ENCODE measurements at regions not wholly inside any gene's neighbourhood (a gene's known extent, or its start where the extent isn't known, plus 50 kb on each side); places are given as distances from the start of the nearest gene placed in this dataset.

DNA sequence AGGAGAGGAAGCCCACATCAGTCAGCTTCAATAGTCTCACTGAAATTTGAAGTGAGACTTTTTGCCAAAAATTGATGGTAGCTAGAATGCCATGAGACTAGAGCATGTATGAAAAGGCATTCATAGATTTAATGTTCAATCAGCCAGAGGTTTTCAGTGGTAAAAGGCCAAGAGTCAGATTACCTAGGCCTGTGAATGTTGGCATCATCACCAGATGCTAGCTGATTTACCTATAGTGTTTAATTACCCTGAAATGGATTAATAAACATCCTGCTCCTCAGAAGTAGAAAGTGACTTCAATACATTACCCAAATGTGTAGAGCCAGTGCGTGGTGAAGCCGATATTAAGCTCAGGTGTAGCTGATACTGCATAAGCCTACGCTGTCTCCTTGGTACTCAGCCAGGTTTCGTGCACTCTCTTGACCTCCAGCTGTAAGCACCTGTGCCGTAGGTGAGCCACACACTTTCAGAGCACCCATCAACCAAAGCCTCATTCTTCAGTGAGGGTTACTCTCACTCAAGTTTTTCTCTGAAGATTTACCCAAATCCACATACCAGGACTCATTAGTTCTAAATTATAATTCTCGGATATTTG, 1140.3 kb upstream of the SLC10A2 start:
- H3K4me3 ChIP-seq (ENCODE audit: low read length) = no peak overlapping the region
- TF ChIP-seq ZNF274 (IDR thresholded peaks at IDR 0.05; ENCODE audit: low read depth, low read length) = no peak

DNA sequence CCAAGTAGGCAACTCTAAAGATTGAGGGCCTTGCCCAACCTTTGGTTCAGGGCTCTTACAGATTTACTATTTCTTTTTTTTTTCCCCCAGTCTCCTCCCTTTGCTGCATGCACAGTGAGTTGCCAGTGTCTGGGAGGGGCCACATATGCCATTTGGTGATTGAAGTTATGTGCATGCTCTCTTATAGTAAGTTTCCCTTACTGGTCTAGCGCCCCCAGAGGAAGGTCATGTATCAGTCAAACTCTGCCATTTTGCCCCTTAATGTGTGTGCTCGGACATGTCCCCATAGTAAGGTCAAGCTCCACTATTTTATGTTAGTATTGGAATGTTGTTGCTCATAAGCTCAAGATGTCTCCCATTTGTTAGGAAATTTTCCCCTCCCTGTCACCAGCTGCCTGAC, 1138.0 kb upstream of the SLC10A2 start:
- no peak for TF ChIP-seq ZNF274 (IDR thresholded peaks at IDR 0.05; ENCODE audit: low read depth, low read length)
- H3K4me3 ChIP-seq (ENCODE audit: low read length) = no peak overlapping the region

DNA sequence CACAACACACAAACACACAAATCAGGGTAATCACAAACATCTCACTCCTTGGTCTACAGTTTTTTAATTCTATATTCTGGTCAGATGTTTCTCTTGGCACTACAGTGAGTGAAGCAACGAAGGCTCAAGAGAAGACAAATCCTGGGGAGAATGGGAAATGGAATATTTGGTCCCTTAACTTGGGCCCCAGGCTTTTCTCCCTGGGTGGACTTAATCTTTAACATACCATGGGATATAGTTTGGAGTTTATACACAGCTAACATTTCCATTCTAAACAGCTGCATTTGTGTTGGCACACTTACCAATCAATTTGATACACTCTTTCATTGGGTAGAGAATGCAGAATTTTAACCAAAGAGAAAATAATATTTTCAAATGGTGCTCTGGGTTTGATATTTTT, 1132.6 kb upstream of the SLC10A2 start:
- no peak overlapping the region for H3K4me3 ChIP-seq (ENCODE audit: low read length)
- TF ChIP-seq ZNF274 (IDR thresholded peaks at IDR 0.05; ENCODE audit: low read depth, low read length) = no peak

DNA sequence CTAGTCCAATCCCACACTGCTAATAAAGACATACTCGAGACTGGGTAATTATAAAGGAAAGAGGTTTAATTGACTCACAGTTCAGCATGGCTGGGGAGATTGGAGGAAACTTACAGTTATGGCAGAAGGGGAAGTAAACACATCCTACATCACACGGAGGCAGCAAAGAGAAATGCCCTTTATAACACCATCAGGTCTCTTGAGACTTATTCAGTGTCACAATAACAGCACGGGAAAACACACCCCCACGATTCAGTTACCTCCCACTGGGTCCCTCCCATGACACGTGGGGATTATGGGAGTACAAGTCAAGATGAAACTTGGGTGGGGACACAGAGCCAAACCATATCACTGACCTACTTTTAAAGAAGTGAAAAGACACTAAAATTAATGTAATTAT, 1130.4 kb upstream of the SLC10A2 start:
- H3K4me3 ChIP-seq (ENCODE audit: low read length) = no peak overlapping the region
- TF ChIP-seq ZNF274 (IDR thresholded peaks at IDR 0.05; ENCODE audit: low read depth, low read length) = no peak

DNA sequence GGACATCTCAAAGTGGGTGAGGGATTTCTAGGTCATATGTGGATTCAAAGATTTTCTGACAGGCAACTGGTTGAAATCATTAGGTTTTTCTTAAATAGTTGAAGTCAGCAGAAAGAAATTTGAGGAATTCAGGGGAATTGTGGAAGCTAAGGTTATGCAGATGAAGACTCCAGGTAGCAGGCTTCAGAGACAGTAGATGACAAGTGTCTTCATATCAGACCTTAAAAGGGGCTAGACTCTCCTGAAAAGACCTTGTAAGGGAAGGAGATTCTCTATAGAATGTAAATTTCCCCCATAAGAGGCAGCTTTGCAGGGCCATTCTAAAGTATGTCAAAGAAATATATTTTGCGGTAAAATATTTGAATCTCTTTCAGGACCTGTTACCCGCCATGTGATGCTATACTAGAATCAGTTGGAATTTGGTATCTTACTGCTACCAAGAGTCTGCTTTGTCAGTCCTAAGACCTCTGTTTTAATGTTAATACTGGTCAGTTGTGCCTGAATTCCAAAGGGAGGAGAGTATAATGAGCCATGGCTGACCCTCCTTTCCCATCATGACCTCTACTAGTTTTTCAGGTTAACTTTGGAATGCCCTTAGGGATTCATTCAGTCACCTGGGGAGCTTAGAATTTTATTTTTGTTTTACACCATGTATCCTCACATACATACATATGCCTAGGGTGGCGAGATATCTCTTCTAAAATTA, 1115.5 kb upstream of the SLC10A2 start:
- no peak overlapping the region for H3K4me3 ChIP-seq (ENCODE audit: low read length)
- no peak for TF ChIP-seq ZNF274 (IDR thresholded peaks at IDR 0.05; ENCODE audit: low read depth, low read length)

DNA sequence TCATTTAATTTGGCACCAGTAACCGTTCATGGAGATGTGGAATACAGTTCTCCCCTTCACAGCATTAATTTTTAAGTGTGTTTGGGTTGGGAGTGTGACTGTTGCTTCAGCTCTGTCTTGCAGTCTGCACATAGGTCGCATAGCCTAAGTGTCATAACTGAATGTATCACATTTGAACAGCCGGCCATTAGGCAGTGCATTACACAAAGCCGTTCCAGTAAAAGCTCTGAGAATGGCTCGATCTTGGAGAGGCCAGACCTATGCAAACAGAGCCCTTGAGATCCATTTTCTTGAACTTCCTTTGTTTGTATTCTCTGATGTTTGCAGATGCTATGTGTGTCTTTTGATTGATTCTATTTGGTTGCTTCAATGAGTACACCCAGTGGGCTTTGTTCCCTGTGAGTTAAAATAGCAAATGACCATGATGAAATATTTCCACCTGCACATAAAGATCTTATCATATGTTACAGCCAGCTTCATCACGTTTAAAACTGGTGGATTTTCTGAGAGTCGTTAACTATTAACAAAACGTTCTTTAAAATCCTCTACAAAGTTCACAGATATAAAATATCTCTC, 1104.9 kb upstream of the SLC10A2 start:
- H3K4me3 ChIP-seq (ENCODE audit: low read length) = no peak overlapping the region
- no peak for TF ChIP-seq ZNF274 (IDR thresholded peaks at IDR 0.05; ENCODE audit: low read depth, low read length)

DNA sequence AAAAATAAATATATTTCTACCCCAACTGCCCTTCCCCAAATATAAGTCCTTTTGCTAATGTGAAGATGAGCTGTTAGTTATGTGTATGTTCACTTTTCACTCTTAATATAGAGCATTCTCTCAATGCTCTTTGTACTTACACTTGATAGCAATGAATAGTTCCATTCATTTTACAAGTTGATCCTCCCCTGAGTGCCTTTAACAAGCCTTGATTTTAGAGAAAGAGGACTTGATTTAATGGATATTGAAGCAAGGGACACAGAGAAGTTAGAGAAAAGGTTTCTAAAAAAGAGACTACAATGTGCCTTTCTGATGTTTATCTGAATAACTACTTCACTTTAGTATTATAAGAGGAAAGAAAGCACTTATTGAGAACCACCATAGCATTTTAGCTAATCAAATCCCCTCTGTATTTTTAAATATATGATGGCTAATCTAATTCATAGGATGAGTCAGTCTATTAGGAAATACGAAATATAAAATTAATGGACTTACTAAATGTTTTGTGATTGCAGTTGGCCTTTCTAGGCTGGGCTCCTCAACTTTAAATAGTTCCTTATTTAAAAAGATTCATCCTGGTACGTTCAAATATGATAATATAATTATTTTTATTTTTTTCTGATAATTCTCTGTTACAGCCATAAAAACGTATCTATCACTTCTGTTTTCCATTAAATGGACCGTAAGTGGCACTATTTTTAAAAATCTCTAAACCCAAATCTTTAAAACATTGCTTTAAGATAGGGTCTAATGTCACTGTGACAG, 1097.8 kb upstream of the SLC10A2 start:
- no peak overlapping the region for H3K4me3 ChIP-seq (ENCODE audit: low read length)
- TF ChIP-seq ZNF274 (IDR thresholded peaks at IDR 0.05; ENCODE audit: low read depth, low read length) = no peak

DNA sequence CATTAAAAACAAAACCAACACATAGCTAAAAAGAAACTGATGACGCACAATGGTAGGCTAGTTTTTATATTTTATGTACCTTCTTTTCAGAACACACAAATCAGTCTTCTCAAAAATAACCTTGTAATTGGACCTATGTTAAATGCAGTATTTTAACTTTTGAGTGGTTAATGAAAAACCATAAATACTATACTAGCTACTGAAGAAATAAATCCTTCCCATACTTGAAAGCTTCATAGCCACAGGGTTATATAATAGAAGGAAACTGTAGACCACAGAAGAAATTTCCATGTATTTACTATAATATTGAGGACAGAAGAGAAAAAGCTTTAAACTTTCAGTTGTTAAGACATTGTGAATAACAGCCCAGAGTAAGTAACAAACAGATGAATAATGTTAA, 1094.3 kb upstream of the SLC10A2 start:
- no peak for TF ChIP-seq ZNF274 (IDR thresholded peaks at IDR 0.05; ENCODE audit: low read depth, low read length)
- H3K4me3 ChIP-seq (ENCODE audit: low read length) = no peak overlapping the region

DNA sequence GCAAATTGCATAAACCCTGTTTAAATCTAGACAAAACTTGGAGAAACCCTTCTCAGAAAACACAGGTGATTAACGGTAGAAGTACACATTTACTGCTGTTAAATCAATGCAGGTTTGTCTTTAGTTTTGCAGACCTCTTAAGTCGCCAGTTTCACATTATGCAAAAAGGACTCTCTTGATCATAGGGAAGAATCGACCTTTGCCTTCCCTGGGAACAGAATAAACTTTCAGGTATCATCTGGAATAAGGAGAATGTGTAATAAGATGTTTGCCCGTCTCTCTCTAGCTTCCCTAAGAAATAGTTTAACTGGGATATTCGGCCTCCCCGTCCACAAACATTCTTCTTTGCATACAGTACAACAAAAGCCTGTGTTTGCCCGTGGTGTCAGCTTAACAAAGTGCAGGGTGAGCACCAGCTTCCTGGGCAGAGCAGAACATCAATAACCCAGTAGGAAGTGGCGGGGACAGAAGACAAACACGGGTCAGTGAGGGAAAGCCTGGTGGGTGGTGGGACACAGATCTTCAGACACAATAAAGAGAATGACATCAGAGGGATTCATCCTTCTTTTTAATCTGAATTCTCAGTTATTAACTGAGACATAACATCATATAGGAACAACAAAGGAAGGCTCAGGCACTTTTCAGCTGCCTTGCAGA, 1077.7 kb upstream of the SLC10A2 start:
- no peak for TF ChIP-seq ZNF274 (IDR thresholded peaks at IDR 0.05; ENCODE audit: low read depth, low read length)
- H3K4me3 ChIP-seq (ENCODE audit: low read length) = no peak overlapping the region

DNA sequence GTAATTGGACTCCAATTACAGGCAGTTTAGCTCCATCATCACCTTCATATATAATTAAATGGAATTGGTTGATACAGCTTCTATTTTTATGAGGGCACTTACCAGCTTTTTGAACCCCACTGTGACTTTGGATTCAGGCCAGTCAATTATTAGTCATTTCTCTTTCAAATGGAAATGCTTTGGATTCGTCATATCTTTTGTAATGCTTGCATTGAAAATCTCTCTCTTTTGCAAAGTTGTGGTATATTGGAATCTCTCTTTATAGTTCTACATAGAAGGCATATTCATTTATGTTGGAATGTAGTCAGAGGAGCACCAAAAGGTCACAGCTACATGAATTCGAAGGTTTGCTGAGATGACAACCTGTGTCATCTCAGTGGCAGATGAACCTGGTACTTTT, 1074.3 kb upstream of the SLC10A2 start:
- H3K4me3 ChIP-seq (ENCODE audit: low read length) = no peak overlapping the region
- TF ChIP-seq ZNF274 (IDR thresholded peaks at IDR 0.05; ENCODE audit: low read depth, low read length) = no peak

DNA sequence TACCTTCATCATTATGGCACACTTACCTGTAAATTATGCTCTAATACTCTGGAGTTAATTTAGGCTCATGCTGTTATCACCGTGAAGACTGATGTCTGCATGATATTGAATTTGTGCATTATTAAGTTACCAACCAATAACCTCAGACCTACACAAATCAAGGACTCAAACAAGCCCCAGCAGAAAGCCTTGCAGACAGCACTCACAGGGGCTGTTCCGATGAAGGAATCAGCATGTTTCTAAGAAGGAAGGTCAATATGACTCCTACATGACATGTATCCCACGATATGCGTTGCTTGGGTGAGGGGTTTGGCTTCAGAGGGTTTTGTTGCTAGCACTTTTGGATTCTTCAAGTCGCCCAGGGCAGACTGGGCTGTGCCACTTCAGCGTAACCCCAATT, 1071.2 kb upstream of the SLC10A2 start:
- no peak for TF ChIP-seq ZNF274 (IDR thresholded peaks at IDR 0.05; ENCODE audit: low read depth, low read length)
- H3K4me3 ChIP-seq (ENCODE audit: low read length) = no peak overlapping the region

DNA sequence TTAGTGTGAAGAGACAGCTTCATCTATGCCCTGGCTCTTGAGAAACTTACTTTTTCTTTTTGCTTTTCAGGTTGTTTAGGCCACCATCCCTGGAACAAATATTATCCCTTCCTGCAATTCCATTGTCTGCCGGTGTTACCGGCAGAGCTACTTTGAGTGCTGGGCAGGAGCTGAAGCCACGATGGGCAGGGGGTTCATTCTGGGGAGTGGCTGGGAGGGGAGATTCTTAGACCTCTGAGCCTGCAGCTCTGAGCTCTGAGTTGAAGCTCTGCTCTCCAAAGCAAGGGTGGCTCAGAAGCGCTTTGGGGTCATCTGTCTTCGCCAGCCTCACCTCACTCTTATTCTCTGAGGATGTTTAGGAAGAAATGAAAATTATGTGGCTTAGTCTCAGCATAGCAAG, 1066.6 kb upstream of the SLC10A2 start:
- H3K4me3 ChIP-seq (ENCODE audit: low read length) = no peak overlapping the region
- TF ChIP-seq ZNF274 (IDR thresholded peaks at IDR 0.05; ENCODE audit: low read depth, low read length) = no peak

DNA sequence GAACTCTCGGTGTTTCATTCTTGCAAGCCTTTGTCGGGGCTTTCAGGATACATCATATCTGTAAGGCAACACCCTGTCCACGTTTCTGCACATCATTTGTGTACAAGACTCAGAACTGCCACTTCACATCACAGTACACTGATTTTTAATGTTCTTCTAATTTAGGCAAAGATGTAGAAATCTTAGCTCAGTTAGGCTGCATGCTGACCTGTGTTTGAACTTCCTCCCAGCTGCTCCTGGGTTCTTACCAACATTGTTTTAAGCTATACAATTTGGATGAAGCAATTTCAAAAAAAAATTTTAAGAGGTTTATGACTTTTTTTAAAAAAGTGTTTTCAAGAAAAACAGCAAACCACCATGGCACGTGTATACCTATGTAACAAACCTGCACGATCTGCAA, 1047.9 kb upstream of the SLC10A2 start:
- no peak overlapping the region for H3K4me3 ChIP-seq (ENCODE audit: low read length)
- no peak for TF ChIP-seq ZNF274 (IDR thresholded peaks at IDR 0.05; ENCODE audit: low read depth, low read length)

DNA sequence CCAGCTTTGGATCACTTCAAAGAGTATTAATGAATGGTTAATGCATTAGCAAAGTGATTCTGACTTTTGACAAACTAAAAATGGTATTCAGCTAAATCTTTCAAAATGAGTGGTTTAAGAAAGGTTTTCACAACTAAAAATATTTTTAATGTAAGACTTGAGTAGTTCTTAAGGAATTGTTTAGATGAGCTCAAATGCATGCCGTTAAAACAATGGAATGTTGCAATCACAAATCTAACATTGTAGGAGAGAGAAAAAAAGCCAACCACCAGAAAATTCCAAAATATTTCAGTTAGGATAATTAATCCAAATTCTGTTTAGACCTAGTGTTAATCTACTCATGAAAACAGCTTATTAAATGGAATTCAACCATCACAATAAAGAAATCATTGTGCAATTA, 1044.8 kb upstream of the SLC10A2 start:
- no peak overlapping the region for H3K4me3 ChIP-seq (ENCODE audit: low read length)
- TF ChIP-seq ZNF274 (IDR thresholded peaks at IDR 0.05; ENCODE audit: low read depth, low read length) = no peak

Measured in GM08714 (cell line).